ENCODE measurements at regions not wholly inside any gene's neighbourhood (a gene's known extent, or its start where the extent isn't known, plus 50 kb on each side); places are given as distances from the start of the nearest gene placed in this dataset.
A peak's percentile ranks its signal among the peaks of the same experiment; 100 is the strongest.

- no TSS peak for BruUV-seq (replicated peaks)
- dilution Hi-C loops (cut with MboI; ENCODE audit: extremely low pct_ligation_motif_present, low sequenced_read_pairs) = no loop called here
- Histone ChIP-seq H3K4me2 (ENCODE audit: insufficient read depth, low read length) (no peak overlapping the region), H3K9ac (replicated peaks; ENCODE audit: extremely low read depth, insufficient read depth, low read length) (no peak overlapping the region), H3K27me3 (ENCODE audit: control insufficient read depth in 2 of 2, insufficient read depth in 2 of 2, low read length in 2 of 2) (no peaks in the 10 kb centered on the region), H3K9me3 (replicated peaks; ENCODE audit: control insufficient read depth, insufficient read depth, low read length) (no peaks in the 10 kb centered on the region), H3K4me3 (replicated peaks in 1 of 3; ENCODE audit: insufficient read depth in 1 of 3, low read depth in 1 of 3, low read length in 3 of 3) (no peak overlapping the region), H3K9me1 (replicated peaks; ENCODE audit: control insufficient read depth, extremely low read depth, insufficient read depth, low read length) (no peaks in the 10 kb centered on the region), H3K27ac (ENCODE audit: insufficient read depth, low read depth, low read length) (no peak overlapping the region), H2AFZ (ENCODE audit: low read depth, low read length) (no peak overlapping the region), H3K4me1 (ENCODE audit: control insufficient read depth, extremely low read depth, insufficient read depth, low read length) (peaks cover 7% of the 10 kb centered on the region), H3K36me3 (ENCODE audit: control insufficient read depth in 2 of 2, extremely low read depth in 1 of 2, insufficient read depth in 2 of 2, low read length in 2 of 2) (no peaks in the 10 kb centered on the region), H3K79me2 (ENCODE audit: control insufficient read depth, insufficient read depth, low read length) (no peaks in the 10 kb centered on the region), H4K20me1 (replicated peaks; ENCODE audit: control insufficient read depth, extremely low read depth, insufficient read depth, low read length) (no peaks in the 10 kb centered on the region)
- intact Hi-C loops (cut with micrococcal nuclease) = no loop called here
- no peak for TF ChIP-seq FOS (IDR thresholded peaks at IDR 0.05; ENCODE audit: borderline replicate concordance, insufficient read depth, low read length)
- no peak for TF ChIP-seq MYC (IDR thresholded peaks at IDR 0.05; ENCODE audit: low read depth, low read length)
- no peak for TF ChIP-seq GATA2 (IDR thresholded peaks at IDR 0.05; ENCODE audit: insufficient read depth, insufficient read length, low read depth, low read length)
- TF ChIP-seq CTCF (IDR thresholded peaks at IDR 0.05; ENCODE audit: extremely low read depth in 1 of 2, insufficient read depth in 1 of 2, low read depth in 1 of 2, low read length in 2 of 2) = no peak
- TF ChIP-seq POLR2A (IDR thresholded peaks at IDR 0.05; ENCODE audit: low read depth, low read length) = no peak
- no peak for TF ChIP-seq EZH2 (IDR thresholded peaks at IDR 0.05; ENCODE audit: borderline replicate concordance, low read depth, low read length, severe bottlenecking)
- TF ChIP-seq, protein P1, sequence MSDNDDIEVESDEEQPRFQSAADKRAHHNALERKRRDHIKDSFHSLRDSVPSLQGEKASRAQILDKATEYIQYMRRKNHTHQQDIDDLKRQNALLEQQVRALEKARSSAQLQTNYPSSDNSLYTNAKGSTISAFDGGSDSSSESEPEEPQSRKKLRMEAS (IDR thresholded peaks at IDR 0.05; ENCODE audit: insufficient read depth, insufficient read length) = no peak
- TF ChIP-seq POLR2AphosphoS5 (IDR thresholded peaks at IDR 0.05; ENCODE audit: insufficient read depth, low read depth, low read length) = no peak
- no peak for TF ChIP-seq JUN (IDR thresholded peaks at IDR 0.05; ENCODE audit: borderline replicate concordance, insufficient read depth, insufficient read length, low read depth)
- CTCF ChIA-PET = interaction anchor here (1.4 kb wide), 1 partner anchor 18 kb away, joined by 3 read pairs; no protein-coding TSS in a partner anchor
- FAIRE-seq (no peak), DNase-seq (ENCODE audit: low read depth, low spot score) (peak; percentile 7)
- POLR2A ChIA-PET = no interaction called here
Measured at GRCh38 chr5:112004867-112005622, 248.1 kb upstream of the NREP start.
